ENCODE measurements at regions not wholly inside any gene's neighbourhood (a gene's known extent, or its start where the extent isn't known, plus 50 kb on each side); places are given as distances from the start of the nearest gene placed in this dataset.
"Not testable (repeated sequence)": the region's sequence is repeated elsewhere in the genome, so short reads cannot be mapped to it uniquely, and the experiment has no call there.

- TF ChIP-seq EZH2phosphoT487 (conservative IDR thresholded peaks at IDR 0.05; ENCODE audit: low read length); CTCF (IDR thresholded peaks at IDR 0.05; ENCODE audit: insufficient read depth, low read length, poor library complexity, severe bottlenecking): not testable (repeated sequence)
Measured at GRCh38 chr16:29118301-29118957, 133.6 kb downstream of the LAT start.
